DMS53 (cell line): ENCODE measurements at regions not wholly inside any gene's neighbourhood (a gene's known extent, or its start where the extent isn't known, plus 50 kb on each side); places are given as distances from the start of the nearest gene placed in this dataset.

Experiments
- DNase-seq: peaks from one replicate; lab custom pipeline; 2025; lab: John Stamatoyannopoulos, UW

DNA sequence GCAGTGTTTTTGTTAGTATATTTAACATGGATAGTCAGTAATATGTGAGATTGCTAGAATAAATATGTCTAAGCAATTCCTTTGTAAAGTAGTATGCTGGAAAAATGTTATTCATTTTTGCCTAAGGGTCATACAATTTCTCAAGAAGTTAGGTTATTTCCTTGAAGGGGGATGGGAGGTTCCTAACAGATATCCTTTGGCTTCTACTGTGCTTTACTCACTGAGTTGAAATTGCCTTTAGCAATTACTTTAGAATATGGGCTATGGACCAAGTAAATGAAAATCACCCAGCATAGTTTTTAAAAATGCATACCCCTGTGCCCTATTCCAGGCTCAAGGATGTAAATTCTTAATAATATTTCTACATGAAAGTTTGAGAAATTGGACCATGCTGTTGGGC lies 1386.4 kb upstream of the SLC39A10 start:
- DNase-seq, result no peak

- DNase-seq, result no peak
Measured at GRCh38 chr2:194264586-194264985, 1392.4 kb upstream of the SLC39A10 start.

DNA sequence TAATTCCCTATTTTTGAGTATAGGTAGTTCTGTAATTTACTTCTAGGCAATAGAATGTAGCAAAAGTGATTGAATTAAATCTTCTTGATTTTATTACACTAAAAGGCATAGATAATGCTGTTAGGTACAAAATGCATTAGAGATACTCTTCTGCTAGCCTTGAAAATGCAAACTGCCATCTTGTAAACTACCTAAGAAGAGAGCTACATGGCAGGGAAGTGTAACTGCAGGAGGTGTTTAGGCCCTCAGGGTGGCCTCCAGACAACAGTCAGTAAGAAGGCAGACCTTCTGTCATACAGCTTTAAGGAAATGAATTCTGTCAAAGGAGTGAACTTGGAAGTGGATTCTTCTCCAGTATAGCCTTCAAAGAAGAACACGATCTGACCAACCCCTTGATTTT lies 1396.8 kb upstream of the SLC39A10 start:
- DNase-seq, result no peak

GRCh38 chr2:194257095-194257494 lies 1399.9 kb upstream of the SLC39A10 start:
- DNase-seq, result no peak

DNA sequence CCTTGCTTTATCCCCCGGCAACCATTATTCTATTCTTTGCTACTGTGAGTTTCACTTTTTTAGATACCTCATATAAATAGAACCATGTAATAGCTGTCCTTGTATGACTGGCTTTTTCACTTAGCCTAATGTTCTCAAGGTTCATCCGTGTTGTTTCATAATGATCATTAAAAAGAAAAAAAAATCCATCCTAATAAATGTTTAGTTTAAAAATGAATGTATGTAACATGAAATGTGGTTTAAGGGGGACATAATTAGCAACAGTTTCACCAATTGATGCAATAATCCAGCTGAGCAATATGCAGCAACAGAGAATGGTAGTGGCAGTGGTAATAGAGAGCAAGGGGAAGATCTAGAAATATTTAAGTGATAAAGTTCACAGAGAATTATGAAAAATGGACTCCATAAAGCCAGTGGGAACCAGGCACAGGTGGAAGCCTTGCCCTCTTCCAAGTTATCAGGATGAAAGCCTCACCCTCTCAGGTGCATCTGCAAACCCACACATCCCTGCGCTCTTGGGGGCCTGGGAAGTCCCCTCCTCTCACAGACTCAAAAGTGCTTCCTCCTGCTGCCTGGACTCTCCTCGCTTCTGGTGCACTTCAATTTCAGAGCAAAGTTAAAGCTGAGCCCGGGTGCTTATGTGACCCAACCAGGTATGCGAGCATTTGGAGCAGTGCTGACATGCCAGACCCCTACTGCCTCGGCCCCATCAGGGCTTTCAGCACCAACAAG lies 1403.3 kb upstream of the SLC39A10 start:
- DNase-seq, result no peak

DNA sequence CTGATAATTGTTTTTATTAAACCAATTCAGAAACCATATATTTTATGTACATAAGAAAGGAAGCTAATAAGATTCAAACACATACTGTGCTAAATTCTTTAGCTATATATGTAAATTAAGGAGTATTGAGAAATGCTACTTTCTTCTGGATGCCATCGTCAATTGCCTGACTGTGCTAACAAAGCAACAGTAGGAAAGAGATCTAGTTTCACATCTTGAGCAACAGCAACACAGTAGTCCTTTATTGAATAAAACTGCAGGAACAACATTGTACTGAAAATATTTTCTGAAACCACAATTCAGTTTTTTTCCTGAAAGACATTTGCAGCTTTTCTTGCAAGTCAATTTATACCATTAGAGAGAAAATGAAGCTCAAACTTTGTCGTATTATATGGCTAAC lies 1404.9 kb upstream of the SLC39A10 start:
- DNase-seq, result no peak

DNA sequence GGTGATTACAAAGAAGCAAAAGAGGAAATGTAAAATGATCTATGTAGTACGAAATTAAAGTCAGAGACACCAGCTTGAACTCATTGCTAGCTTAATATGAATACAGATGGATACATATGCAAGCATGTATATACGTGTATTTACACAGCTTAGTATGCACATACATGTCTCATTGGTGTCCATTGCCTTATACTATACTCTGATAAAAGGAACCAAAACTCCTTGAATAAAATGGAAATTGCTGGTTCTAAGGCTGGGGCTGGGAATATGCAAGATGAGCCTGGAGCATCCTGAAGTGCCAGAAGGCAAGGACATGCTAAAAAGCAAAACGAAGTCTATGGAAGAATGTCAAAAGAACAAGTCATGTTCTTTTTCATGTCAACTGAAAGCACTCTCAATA lies 1424.4 kb upstream of the SLC39A10 start:
- DNase-seq, result no peak

DNA sequence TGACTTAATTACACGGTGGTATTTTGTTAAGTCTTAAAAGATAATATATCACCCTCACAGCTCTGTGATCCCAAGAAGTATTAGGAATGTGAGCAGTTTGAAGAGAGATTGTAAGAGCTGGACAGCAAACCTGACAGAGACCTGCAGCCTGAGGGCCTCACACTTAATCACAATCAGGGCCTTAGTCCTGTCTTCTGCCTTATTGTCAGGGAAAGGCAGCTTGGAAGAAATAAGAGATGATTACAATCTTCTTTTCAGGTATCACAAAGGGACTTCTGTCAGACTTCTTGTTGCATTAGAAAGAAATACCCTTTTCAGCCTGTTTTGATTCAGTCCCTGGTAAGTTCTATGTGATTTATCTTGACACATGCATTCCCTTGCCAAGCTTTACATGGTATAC lies 1433.8 kb upstream of the SLC39A10 start:
- no peak for DNase-seq

DNA sequence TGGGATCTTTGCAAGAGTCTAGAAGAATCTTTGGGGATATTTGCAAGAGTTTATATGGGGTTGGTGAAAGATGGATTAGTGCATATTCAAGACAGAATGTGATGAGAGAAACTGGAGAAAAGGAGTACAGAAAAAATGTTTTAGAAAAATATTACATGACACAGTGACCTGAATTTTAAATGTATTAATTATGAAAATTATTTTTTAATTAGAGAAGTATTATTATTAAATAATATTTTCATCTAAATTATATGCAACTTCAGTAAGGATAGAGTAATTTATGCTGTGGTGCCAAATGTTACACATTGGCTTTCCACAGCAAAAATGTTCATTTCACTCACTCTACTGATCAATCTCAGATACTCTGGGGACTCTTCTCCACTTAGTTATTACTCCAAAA lies 1442.8 kb upstream of the SLC39A10 start:
- DNase-seq, result no peak

GRCh38 chr2:194205568-194206227 lies 1451.3 kb upstream of the SLC39A10 start:
- DNase-seq, result no peak

DNA sequence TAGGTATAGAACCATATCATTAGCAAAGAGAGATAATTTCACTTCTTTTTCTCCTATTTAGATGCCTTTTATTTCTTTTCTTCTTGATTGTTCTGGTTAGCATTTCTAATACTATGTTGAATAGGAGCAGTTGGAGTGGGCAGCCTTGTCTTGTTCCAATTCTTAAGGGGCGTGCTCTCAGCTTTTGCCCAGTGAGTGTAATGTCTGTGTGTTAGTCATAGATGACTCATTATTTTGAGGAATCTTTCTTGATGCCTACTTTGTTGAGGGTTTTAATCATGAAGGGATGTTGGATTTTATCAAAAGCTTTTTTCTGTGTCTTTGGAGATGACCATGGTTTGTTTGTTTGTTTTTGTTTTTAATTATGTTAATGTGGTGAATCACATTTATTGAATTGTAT lies 1453.1 kb upstream of the SLC39A10 start:
- DNase-seq, result peak; percentile 35

GRCh38 chr2:194182888-194183287 lies 1474.1 kb upstream of the SLC39A10 start:
- no peak for DNase-seq

DNA sequence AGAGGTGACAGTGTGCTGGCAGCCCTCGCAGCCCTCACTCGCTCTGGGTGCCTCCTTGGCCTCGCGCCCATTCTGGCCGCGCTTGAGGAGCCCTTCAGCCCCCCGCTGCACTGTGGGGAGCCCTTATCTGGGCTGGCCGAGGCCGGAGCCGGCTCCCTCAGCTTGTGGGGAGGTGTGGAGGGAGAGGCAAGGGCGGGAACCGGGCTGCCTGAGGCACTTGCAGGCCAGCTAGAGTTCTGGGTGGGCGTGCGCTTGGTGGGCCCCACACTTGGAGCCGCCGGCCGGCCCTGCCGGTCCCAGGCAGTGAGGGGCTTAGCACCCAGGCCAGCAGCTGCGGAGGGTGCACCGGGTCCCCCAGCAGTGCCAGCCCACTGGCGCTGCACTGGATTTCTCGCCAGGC lies 1480.9 kb upstream of the SLC39A10 start:
- DNase-seq, result no peak

GRCh38 chr2:194166818-194167217 lies 1490.2 kb upstream of the SLC39A10 start:
- DNase-seq, result peak; percentile 74

DNA sequence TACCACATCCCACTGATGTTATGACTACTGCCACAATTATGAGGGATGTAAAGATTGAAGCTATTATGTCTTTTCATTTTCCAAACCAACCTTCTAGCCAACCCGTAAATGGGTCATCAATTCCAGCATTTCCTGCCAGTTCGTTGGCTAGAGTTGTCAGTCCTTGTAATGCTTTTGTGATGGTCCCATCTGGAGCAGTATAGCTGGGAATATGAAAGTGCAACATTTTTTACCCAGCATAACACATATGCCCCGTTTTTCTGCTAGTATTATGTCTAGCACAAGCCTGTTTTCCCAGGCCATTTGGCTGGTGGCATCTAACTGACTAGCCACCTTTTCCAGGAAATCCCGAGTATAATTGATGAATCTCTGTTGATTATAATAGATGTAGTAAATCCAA lies 1501.6 kb upstream of the SLC39A10 start:
- no peak for DNase-seq

DNA sequence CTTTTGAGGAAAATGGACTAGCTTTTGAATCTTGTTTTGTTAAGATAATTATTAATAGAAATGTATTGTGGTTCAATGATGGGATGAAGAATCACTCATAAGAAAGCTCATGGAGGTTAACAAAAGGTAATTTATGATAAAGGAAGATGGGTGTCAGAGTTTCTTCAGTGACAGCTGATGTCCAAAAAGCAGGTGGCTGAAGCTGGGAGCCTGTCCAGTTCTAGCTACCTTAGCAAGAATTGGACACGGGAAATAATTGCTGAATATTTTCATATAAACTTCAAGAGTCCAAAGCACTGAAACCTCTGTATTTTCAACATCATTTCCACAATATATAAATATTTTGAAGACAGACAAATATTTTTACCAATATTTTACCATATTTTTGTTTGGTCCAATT lies 1505.8 kb upstream of the SLC39A10 start:
- no peak for DNase-seq

- no peak for DNase-seq
Measured at GRCh38 chr2:194135463-194135862, 1521.6 kb upstream of the SLC39A10 start.

GRCh38 chr2:194128810-194129209 lies 1528.2 kb upstream of the SLC39A10 start:
- DNase-seq, result no peak

- DNase-seq, result no peak
Measured at GRCh38 chr2:194126418-194126817, 1530.6 kb upstream of the SLC39A10 start.

GRCh38 chr2:194116861-194117260 lies 1540.2 kb upstream of the SLC39A10 start:
- peak; percentile 29 for DNase-seq

DNA sequence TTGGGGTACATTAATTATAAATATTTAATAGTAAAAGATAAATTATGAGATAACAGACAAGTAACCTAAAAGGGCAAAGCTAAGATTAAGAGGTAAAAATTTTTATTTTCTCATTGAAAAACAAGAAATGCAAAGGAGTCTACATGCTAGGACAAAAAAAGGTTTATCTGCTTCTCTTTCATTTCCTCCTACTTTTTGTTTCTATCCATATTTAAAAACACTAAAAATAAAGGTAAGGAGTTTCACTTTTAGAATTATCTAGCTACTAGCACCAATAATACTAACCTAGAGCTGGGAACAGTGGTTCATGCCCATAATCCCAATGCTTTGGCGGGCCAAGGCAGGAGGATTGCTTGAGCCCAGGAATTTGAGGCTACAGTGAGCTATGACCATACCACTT lies 1551.7 kb upstream of the SLC39A10 start:
- no peak for DNase-seq

GRCh38 chr2:194104687-194105086 lies 1552.3 kb upstream of the SLC39A10 start:
- no peak for DNase-seq

- DNase-seq, result no peak
Measured at GRCh38 chr2:194103941-194104659, 1552.9 kb upstream of the SLC39A10 start.
